GM12874 (cell line): ENCODE measurements at regions not wholly inside any gene's neighbourhood (a gene's known extent, or its start where the extent isn't known, plus 50 kb on each side); places are given as distances from the start of the nearest gene placed in this dataset.

Experiments
- CTCF ChIP-seq: IDR thresholded peaks from 2 replicates; pipeline ENCODE4 v1.5.1; 2011; ENCODE audit warnings: low read depth, mild to moderate bottlenecking, control low read depth, low read length, moderate library complexity; ENCODE audit not compliant: insufficient read depth

GRCh38 chr10:1851762-1852161 is 114.4 kb upstream of the ADARB2 start:
- no peak for TF ChIP-seq CTCF

DNA sequence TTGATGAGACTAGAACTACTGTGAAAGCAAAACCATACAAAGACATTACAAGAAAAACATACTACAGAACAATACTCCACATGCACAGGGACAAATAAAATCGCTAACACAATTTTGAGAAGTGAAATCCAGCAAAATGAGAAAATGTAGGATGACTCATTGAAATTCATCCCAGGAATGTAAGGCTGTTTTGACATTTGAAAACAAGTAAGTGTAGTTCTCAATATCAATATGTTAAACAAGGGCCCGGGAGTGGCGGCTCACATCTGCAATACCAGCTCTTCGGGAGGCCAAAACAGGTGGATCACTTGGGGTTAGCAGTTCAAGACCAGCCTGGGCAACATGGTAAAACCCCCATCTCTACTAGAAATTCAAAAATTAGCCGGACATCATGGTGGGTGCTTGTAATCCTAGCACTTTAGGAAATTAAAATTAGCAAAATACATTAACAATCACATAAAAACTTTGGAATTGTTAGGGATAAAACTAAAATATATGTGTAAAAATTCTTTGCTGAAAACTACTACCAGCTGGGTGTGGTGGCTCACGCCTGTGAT is 113.7 kb upstream of the ADARB2 start:
- no peak for TF ChIP-seq CTCF

DNA sequence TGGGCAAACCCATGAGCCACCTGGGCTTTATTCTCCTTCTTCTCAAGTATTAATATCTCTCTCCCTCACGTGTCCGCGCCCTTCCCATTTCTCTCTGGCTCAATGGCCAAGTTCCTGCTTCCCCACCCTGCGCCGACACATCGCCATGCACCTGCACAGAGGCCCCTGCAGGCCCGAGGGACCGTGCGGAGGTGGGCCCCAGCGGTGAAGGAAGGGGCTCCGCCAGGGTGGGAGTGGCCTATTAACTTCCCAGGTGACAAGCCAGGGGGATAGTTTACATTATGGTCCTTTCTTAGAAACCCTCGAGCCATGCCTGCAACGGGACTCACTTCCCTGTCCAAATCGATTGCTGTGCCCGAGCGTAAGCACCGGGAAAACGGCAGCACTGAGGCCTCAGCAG is 110.0 kb upstream of the ADARB2 start:
- no peak for TF ChIP-seq CTCF

GRCh38 chr10:1846032-1846431 is 108.7 kb upstream of the ADARB2 start:
- TF ChIP-seq CTCF = no peak

DNA sequence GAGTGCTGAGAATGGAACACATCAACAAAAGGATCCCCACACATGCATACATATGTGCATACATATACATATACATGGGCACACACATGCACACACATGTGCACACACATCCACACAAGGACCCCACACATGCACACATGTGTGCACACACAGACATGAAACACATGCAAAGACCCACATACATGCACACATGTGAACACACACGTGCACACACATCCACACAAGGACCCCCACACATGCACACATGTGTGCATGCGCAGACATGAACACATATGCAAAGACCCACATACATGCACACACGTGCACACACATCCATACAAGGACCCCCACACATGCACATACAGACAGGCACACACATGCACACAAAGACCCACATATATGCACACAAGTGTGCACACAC is 104.4 kb upstream of the ADARB2 start:
- TF ChIP-seq CTCF = no peak

DNA sequence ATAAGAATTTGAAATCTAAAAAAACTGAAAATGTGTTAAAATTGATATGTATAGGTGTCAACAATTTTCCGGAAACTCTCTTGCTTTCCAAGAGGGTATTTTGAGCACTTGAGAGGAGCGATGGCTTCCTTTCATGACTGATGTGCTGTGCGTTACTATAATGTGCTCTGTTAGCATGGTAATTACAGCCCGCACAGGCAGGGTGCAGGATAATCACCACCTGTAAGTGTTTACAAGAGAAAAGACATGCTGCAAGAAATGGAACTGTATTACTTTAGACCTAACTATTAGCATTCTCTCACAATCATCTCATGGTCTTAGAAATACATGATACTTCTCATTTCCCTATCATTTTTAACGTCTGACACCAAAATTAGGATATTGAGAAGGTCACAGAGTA is 92.4 kb upstream of the ADARB2 start:
- no peak for TF ChIP-seq CTCF

DNA sequence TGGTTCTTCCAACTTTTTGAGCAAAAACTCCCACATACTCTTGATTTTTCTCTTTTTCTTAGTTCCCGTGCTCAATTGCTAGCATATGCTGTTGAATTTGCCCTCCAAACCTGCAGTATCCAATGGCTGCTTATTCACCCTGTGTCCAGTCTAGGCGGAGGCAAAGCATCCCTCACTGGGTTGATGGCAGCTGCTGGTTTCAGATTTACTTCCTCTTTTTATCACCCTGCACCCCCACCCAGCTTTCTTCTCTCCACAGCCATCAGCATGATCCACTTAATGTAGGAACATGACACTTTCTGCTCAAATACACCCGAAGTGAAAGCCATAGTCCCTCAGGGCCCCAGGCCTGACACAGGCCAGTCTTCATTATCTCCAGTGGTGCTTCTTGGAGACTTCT is 87.6 kb upstream of the ADARB2 start:
- TF ChIP-seq CTCF = no peak
